Mesodermal cell (in vitro differentiated cells): ENCODE measurements at regions not wholly inside any gene's neighbourhood (a gene's known extent, or its start where the extent isn't known, plus 50 kb on each side); places are given as distances from the start of the nearest gene placed in this dataset.

ENCODE experiments used
- H3K27ac ChIP-seq: 2 replicates; pipeline ENCODE4 v1.7.0; 2013; ENCODE audit warnings: mild to moderate bottlenecking, low read depth, low read length, moderate library complexity; ENCODE audit not compliant: severe bottlenecking
- H3K36me3 ChIP-seq: 2 replicates; pipeline ENCODE4 v1.7.1; 2013; ENCODE audit warnings: mild to moderate bottlenecking, low read length, moderate library complexity; ENCODE audit not compliant: control insufficient read depth, insufficient read depth
- H3K4me1 ChIP-seq: one replicate; pipeline ENCODE4 v1.7.1; 2013; ENCODE audit warnings: mild to moderate bottlenecking, low read length; ENCODE audit not compliant: insufficient read depth, control insufficient read depth, poor library complexity, severe bottlenecking
- H3K4me3 ChIP-seq: 2 replicates; pipeline ENCODE4 v1.7.0; 2013; ENCODE audit warnings: low read length, control low read depth, mild to moderate bottlenecking; ENCODE audit not compliant: insufficient read depth, poor library complexity, severe bottlenecking; ENCODE audit errors: extremely low read depth
- H3K9me3 ChIP-seq: 2 replicates; pipeline ENCODE4 v1.7.1; 2013; ENCODE audit warnings: mild to moderate bottlenecking, low read length, moderate library complexity; ENCODE audit not compliant: control insufficient read depth
- WGBS, 2 experiments: methylation state at CpG; one replicate each; pipeline ENCODE4 v1.1.5; 2013; ENCODE audit warnings: missing lambda C conversion rate in 2 of 2; ENCODE audit not compliant: insufficient coverage in 2 of 2; 5-methylcytosine and 5-hydroxymethylcytosine counted together

- Histone ChIP-seq H3K36me3 (no peaks in the 10 kb centered on the region), H3K4me1 (no peaks in the 10 kb centered on the region), H3K27ac (no peak overlapping the region), H3K9me3 (no peaks in the 10 kb centered on the region), H3K4me3 (no peak overlapping the region)
- WGBS, 2 experiments: 100% methylated on average over 1 of the region's 2 CpGs
These were observed 514.7 kb upstream of the SGO1 start for GRCh38 chr3:20700714-20701113.

- Histone ChIP-seq H3K27ac (no peak overlapping the region), H3K9me3 (no peaks in the 10 kb centered on the region), H3K36me3 (no peaks in the 10 kb centered on the region), H3K4me3 (no peak overlapping the region), H3K4me1 (no peaks in the 10 kb centered on the region)
- 83 to 92% methylated on average over 4 of the region's 5 CpGs for WGBS, 2 experiments
These were observed 512.9 kb upstream of the SGO1 start for GRCh38 chr3:20698896-20699295.

DNA sequence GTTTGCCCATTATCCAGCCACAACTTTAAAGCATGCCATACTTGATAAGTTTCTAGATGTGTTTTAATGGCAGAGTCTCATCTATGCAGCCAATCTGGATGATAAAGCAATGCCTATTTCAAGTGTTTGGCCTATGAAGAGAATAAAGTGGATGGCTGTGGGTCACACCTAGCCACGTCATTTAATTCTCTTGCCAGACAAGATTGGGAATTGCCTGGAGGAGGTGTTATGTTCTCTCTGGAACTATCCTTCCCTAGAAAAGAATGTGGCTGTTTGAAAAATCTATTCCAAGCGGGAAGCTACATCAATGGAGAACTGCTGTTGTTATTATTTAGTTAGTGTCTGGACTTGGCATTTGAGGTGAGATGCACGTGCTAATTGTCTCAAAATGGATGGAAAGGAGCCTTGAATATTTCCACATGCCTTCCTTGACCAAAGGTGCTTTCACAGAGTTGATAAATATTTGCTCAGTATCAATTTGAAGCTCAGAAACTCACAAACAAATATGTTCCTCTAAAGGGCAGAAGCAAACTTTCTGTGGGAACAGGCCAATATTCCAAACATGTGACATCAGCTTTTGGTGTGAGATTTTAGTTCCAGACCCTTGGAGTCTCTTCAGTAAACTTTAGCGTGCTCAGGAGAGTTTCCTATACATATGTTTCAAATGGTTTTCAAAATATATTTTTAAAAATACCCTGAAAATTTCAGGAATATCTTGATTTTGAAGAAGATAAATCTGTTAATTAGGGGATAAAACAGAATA lies 510.6 kb upstream of the SGO1 start:
- Histone ChIP-seq H3K4me1 (no peaks in the 10 kb centered on the region), H3K4me3 (no peak overlapping the region), H3K36me3 (no peaks in the 10 kb centered on the region), H3K9me3 (no peaks in the 10 kb centered on the region), H3K27ac (no peak overlapping the region)
- 79 to 100% methylated on average over 1 to 2 of the region's 4 CpGs for WGBS, 2 experiments

GRCh38 chr3:20692675-20693074 lies 506.7 kb upstream of the SGO1 start:
- no peaks in the 10 kb centered on the region for H3K4me1 ChIP-seq
- no peak overlapping the region for H3K4me3 ChIP-seq
- no peak overlapping the region for H3K27ac ChIP-seq
- no peaks in the 10 kb centered on the region for H3K9me3 ChIP-seq
- H3K36me3 ChIP-seq: no peaks in the 10 kb centered on the region
- no CpG with 5 or more reads among the region's 2 CpGs for WGBS, 2 experiments

DNA sequence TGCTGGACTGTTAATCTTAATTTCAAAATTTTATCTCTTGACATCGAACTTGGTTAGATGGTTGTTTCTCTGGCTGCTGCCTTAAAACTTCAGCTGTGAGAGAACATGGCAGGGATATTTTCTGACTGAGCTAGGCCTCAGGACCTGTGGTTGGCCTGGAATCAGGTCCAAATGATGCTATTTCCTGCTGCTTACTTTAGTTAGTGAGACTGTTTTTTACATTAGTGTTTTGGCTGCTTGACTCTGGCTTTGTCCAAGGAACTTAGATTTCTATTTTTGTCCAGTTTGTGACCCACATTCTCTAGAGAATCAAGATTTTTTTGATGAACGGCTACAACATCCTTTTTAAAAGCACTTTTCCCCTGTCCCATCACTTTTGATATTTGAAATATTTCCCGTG lies 497.9 kb upstream of the SGO1 start:
- Histone ChIP-seq H3K4me1 (no peaks in the 10 kb centered on the region), H3K9me3 (no peaks in the 10 kb centered on the region), H3K36me3 (no peaks in the 10 kb centered on the region), H3K27ac (no peak overlapping the region), H3K4me3 (no peak overlapping the region)
- 83 to 100% methylated on average over 1 of the region's 3 CpGs for WGBS, 2 experiments

DNA sequence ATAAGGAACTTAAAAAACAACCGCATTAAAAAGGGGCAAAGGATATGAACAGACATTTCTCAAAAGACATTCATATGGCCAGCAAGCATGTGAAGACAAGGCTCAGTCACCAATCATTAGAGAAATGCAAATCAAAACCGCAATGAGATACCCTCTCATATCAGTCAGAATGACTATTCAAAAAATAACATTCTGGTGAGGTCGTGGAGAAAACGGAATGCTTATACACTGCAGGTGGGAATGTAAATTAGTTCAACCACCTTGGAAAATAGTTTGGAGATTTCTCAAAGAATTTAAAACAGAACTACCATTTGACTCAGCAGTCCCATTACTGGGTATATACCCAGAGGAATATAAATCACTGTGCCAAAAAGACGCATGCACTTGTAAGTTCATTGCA lies 496.6 kb upstream of the SGO1 start:
- Histone ChIP-seq H3K9me3 (no peaks in the 10 kb centered on the region), H3K4me3 (no peak overlapping the region), H3K36me3 (no peaks in the 10 kb centered on the region), H3K4me1 (no peaks in the 10 kb centered on the region), H3K27ac (no peak overlapping the region)
- WGBS, 2 experiments: 62 to 88% methylated on average over 1 to 2 of the region's 5 CpGs

DNA sequence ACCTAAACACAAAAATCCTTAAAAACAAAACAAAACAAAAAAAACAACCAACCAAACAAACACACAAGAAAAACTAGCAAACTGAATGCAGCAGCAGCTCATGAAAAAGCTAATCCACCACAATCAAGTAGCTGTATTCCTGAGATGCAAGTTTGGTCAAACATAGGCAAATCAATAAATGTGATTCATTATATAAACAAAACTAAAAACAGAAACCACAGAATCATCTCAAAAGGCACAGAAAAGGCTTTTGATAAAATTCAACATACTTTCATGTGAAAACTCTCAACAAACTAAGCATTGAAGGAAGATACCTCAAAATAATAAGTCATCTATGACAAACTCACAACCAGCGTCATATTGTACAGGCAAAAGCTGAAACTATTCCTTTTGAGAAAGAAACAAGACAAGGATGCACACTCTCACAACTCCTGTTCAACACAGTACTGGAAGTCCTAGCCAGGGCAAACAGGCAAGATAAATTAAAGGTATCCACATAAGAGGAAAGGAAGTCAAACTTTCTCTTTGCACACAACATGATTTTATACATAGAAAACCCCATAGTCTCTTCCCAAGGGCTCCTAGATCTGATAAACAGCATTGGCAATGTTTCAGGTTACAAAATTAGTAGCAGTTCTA lies 495.1 kb upstream of the SGO1 start:
- H3K9me3 ChIP-seq: no peaks in the 10 kb centered on the region
- no peak overlapping the region for H3K4me3 ChIP-seq
- H3K4me1 ChIP-seq: no peaks in the 10 kb centered on the region
- 89 to 91% methylated on average over 1 of the region's 1 CpG for WGBS, 2 experiments
- no peak overlapping the region for H3K27ac ChIP-seq
- H3K36me3 ChIP-seq: no peaks in the 10 kb centered on the region

- WGBS, 2 experiments: no CpG with 5 or more reads among the region's 1 CpG
- H3K36me3 ChIP-seq: no peaks in the 10 kb centered on the region
- H3K9me3 ChIP-seq: peaks cover 5% of the 10 kb centered on the region
- no peak overlapping the region for H3K27ac ChIP-seq
- H3K4me1 ChIP-seq: peaks cover 4% of the 10 kb centered on the region
- H3K4me3 ChIP-seq: no peak overlapping the region
These were observed 487.9 kb upstream of the SGO1 start for GRCh38 chr3:20673866-20674265.

DNA sequence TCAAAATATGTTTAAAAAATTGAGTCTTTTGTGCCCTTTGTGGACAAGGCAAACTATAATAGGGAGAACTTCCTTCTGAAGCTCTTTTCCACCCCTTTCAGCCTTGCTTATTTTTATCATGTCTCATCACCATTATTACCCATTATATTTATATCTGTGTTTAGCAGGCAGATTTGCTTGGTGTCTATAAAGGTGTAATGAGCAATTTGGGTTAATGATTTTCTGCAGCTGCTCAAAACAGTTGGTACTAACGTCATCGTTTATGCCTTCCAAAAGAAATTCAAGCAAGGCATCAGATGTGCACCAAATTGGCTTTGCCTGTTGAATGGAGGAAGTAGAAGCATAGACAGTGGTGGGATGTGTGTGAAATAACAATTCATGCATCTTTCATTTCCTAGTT lies 483.7 kb upstream of the SGO1 start:
- H3K4me3 ChIP-seq: no peak overlapping the region
- H3K9me3 ChIP-seq: peaks cover 5% of the 10 kb centered on the region
- H3K36me3 ChIP-seq: no peaks in the 10 kb centered on the region
- H3K4me1 ChIP-seq: peaks cover 7% of the 10 kb centered on the region
- 79 to 94% methylated on average over 2 of the region's 2 CpGs for WGBS, 2 experiments
- no peak overlapping the region for H3K27ac ChIP-seq

- Histone ChIP-seq H3K4me3 (no peak overlapping the region), H3K27ac (no peak overlapping the region), H3K4me1 (peaks cover 7% of the 10 kb centered on the region), H3K9me3 (peaks cover 5% of the 10 kb centered on the region), H3K36me3 (no peaks in the 10 kb centered on the region)
- 70 to 78% methylated on average over 2 to 3 of the region's 5 CpGs for WGBS, 2 experiments
These were observed 483.2 kb upstream of the SGO1 start for GRCh38 chr3:20669184-20669583.

GRCh38 chr3:20668411-20668810 lies 482.4 kb upstream of the SGO1 start:
- Histone ChIP-seq H3K36me3 (no peaks in the 10 kb centered on the region), H3K4me3 (no peak overlapping the region), H3K27ac (peak overlapping the region; percentile 5), H3K9me3 (no peaks in the 10 kb centered on the region), H3K4me1 (peaks cover 7% of the 10 kb centered on the region)
- 62 to 73% methylated on average over 2 of the region's 3 CpGs for WGBS, 2 experiments
